ENCODE measurements at regions not wholly inside any gene's neighbourhood (a gene's known extent, or its start where the extent isn't known, plus 50 kb on each side); places are given as distances from the start of the nearest gene placed in this dataset.
"Not testable (repeated sequence)": the region's sequence is repeated elsewhere in the genome, so short reads cannot be mapped to it uniquely, and the experiment has no call there.

- no peak for TF ChIP-seq CTCF (IDR thresholded peaks at IDR 0.05)
- no peaks in the 10 kb centered on the region for H3K36me3 ChIP-seq
- no peaks in the 10 kb centered on the region for H3K27me3 ChIP-seq (ENCODE audit: low read depth)
- no peak overlapping the region for H3K27ac ChIP-seq
- DNase-seq (no peak), ATAC-seq (no peak)
- H3K9me3 ChIP-seq, result no peaks in the 10 kb centered on the region
- H3K4me1 ChIP-seq, result no peaks in the 10 kb centered on the region
- intact Hi-C loops (cut with DNase I), result no loop called here
- no peak overlapping the region for H3K4me3 ChIP-seq
Measured at GRCh38 chr2:84126530-84126929, 332.6 kb downstream of the SUCLG1 start.

- intact Hi-C loops (cut with DNase I), result no loop called here
- ATAC-seq (no peak), DNase-seq (no peak)
- Histone ChIP-seq H3K4me3 (no peak overlapping the region), H3K4me1 (no peaks in the 10 kb centered on the region), H3K27me3 (ENCODE audit: low read depth) (no peaks in the 10 kb centered on the region), H3K36me3 (no peaks in the 10 kb centered on the region), H3K27ac (no peak overlapping the region), H3K9me3 (no peaks in the 10 kb centered on the region)
- no peak for TF ChIP-seq CTCF (IDR thresholded peaks at IDR 0.05)
Measured at GRCh38 chr2:84126084-84126483, 333.0 kb downstream of the SUCLG1 start.

GRCh38 chr2:84116143-84116542, 342.9 kb downstream of the SUCLG1 start:
- Histone ChIP-seq H3K27me3 (ENCODE audit: low read depth) (no peaks in the 10 kb centered on the region), H3K4me3 (no peak overlapping the region), H3K36me3 (no peaks in the 10 kb centered on the region), H3K9me3 (no peaks in the 10 kb centered on the region), H3K4me1 (no peaks in the 10 kb centered on the region), H3K27ac (no peak overlapping the region)
- intact Hi-C loops (cut with DNase I), result no loop called here
- DNase-seq, result no peak
- ATAC-seq, result peak in 1 of 2 donors; percentile 47
- TF ChIP-seq CTCF (IDR thresholded peaks at IDR 0.05), result no peak

DNA sequence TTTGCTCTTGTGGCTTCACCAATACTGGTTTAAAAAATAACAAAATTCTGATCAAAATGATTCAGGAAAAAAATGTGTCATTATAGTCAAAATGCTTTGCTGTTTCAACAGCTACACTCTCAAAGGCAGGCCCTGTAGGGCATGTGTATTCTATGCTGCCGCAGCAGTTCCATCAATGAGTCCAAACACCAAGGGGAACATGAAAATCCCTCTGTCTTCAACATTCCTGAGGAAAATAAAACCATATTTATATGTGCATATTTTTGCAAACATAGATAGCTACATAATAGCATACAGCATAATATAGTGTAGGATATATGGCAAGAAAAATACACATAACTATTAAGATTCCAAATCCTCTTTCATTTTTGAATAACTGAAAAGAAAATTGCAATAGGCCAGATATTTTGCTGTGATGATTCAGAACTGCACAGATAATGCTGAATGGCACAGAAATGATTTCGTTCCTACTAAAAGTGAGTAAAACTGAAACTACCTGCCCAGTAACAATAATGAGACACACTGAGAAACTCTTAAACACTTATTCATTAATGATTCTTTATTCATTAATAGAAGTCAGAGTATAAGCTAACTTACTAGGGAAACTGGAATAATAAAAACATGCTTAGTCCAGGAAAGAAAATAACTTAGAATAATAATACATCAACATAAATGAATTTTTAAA, 343.8 kb downstream of the SUCLG1 start:
- no peak for TF ChIP-seq CTCF (IDR thresholded peaks at IDR 0.05)
- Histone ChIP-seq H3K27ac (no peak overlapping the region), H3K4me1 (no peaks in the 10 kb centered on the region), H3K27me3 (ENCODE audit: low read depth) (no peaks in the 10 kb centered on the region), H3K36me3 (no peaks in the 10 kb centered on the region), H3K4me3 (no peak overlapping the region), H3K9me3 (no peaks in the 10 kb centered on the region)
- ATAC-seq, result no peak
- DNase-seq, result no peak
- intact Hi-C loops (cut with DNase I), result no loop called here

DNA sequence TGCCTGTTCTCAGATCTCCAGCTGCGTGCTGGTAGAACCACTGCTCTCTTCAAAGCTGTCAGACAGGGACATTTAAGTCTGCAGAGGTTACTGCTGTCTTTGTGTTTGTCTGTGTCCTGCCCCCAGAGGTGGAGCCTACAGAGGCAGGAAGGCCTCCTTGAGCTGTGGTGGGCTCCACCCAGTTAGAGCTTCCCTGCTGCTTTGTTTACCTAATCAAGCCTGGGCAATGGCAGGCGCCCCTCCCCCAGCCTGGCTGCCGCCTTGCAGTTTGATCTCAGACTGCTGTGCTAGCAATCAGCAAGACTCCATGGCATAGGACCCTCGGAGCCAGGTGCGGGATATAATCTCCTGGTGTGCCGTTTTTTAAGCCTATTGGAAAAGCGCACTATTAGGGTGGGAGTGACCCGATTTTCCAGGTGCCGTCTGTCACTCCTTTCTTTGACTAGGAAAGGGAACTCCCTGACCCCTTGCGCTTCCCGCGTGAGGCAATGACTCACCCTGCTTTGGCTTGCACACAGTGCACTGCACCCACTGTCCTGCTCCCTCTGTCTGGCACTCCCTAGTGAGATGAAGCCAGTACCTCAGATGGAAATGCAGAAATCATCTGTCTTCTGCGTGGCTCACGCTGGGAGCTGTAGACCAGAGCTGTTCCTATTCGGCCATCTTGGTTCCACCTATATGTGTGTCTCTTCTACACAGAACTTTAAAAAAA, 355.1 kb downstream of the SUCLG1 start:
- H3K4me1 ChIP-seq; H3K4me3 ChIP-seq; intact Hi-C loops (cut with DNase I); H3K36me3 ChIP-seq; DNase-seq; ATAC-seq; H3K27me3 ChIP-seq (ENCODE audit: low read depth); H3K9me3 ChIP-seq; H3K27ac ChIP-seq: not testable (repeated sequence)

- Histone ChIP-seq H3K36me3 (no peaks in the 10 kb centered on the region), H3K4me1 (no peaks in the 10 kb centered on the region), H3K9me3 (peaks cover 6% of the 10 kb centered on the region), H3K27me3 (ENCODE audit: low read depth) (no peaks in the 10 kb centered on the region), H3K27ac (no peak overlapping the region), H3K4me3 (no peak overlapping the region)
- intact Hi-C loops (cut with DNase I), result no loop called here
- DNase-seq, result no peak
- no peak for ATAC-seq
- no peak for TF ChIP-seq CTCF (IDR thresholded peaks at IDR 0.05)
Measured at GRCh38 chr2:84102274-84102673, 356.8 kb downstream of the SUCLG1 start.
